Stimulated activated CD4-positive, alpha-beta T cell treated with anti-CD3 and anti-CD28 coated beads, Interleukin-2, amount 100 ng/mL, for 48 hours (primary cell): ENCODE measurements at regions not wholly inside any gene's neighbourhood (a gene's known extent, or its start where the extent isn't known, plus 50 kb on each side); places are given as distances from the start of the nearest gene placed in this dataset.
"Not testable (repeated sequence)": the region's sequence is repeated elsewhere in the genome, so short reads cannot be mapped to it uniquely, and the experiment has no call there.

Source experiments
- DNase-seq, 2 donors: peaks; one replicate each; pipeline ENCODE4 v3.0.0-alpha.2; 2020

DNA sequence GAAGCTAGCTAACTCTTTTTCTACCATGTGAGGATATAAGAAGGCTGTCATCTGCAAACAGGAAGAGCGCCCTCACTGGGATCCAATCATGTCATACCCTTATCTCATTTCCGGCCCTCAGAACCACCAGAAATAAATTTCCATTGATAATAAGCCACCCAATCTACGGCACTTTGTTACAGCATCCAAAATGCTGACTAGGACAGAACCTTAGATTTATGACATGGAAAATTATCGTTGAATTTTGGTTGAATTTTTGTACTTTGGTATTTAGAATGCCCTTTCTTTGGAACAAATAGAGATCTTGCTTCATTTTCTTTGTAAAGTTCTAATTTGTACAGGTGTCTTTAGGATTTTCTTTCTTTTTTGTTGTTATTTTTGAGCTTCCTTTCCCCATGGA, 53.3 kb upstream of the CYLC2 start:
- no peak for DNase-seq

DNA sequence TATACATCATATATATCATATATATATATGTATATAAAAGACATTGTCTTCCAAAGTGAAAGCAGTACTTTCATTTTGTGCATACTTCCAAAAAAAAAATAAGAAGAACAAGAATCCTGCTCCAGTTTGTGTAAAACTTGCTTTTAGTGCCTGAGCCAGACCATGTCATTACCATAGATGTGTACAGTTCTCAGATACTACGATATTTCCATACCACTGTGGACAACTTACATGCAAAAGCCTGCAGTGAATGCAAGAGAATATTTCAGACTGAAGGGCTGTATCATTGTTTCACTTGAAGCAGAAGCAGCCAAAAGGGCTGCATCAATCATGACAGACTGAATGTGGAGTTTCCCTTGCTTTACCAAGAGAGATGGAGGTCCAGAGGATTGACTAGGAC, 72.6 kb upstream of the CYLC2 start:
- no peak for DNase-seq

GRCh38 chr9:102911185-102911584, 83.9 kb upstream of the CYLC2 start:
- no peak for DNase-seq

- not testable (repeated sequence) for DNase-seq
Observed at GRCh38 chr9:102905795-102906194, 89.3 kb upstream of the CYLC2 start.

GRCh38 chr9:102892025-102892424, 103.1 kb upstream of the CYLC2 start:
- no peak for DNase-seq

- not testable (repeated sequence) for DNase-seq
Observed at GRCh38 chr9:102888747-102889146, 106.4 kb upstream of the CYLC2 start.

- no peak for DNase-seq
Observed at GRCh38 chr9:102875687-102876086, 119.4 kb upstream of the CYLC2 start.

DNA sequence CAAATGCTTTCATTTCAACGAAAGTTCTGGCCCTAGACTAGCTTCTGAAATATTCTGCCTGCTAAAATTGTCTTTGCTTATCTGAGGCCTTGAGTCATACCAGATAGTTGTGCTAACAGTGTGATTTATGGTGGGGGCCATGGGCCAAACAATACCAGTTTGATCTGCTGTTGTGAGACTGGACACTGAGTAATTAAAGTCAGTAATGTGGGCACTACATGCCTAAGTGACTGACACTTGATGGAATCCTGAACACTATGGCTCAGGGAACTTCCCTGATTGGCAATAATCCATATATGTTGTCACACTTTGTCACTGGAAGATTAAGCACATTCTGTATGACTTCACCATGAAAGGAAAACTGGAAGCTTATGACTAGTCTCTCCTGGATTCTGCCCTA, 127.6 kb upstream of the CYLC2 start:
- no peak for DNase-seq

GRCh38 chr9:102862478-102862877, 132.7 kb upstream of the CYLC2 start:
- no peak for DNase-seq

GRCh38 chr9:102855641-102856040, 139.5 kb upstream of the CYLC2 start:
- no peak for DNase-seq

DNA sequence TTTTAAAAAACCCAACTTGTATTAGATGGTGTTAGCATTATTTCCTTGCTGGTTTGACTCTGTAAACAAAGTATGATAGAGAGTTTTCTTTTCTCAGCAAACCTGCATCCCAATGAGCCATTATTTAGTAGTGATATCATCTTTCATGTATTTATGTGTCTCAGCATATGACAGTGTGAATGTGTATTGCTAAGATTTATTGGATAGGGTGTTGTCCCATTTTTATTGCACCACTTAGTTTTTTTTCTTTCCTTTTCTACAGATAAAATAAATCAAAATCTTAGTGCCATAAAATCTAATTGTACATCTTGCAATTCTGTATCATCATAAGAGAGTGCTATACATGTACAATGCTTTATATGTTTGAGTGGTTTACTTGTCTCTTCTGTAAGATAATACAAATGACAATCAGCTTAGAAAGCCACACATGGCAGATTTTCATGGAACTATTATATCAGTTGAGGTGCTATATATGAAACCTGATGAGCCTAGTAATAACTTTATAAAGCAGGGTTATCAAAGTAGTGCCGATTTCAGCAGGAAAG, 149.2 kb upstream of the CYLC2 start:
- DNase-seq, result no peak

DNA sequence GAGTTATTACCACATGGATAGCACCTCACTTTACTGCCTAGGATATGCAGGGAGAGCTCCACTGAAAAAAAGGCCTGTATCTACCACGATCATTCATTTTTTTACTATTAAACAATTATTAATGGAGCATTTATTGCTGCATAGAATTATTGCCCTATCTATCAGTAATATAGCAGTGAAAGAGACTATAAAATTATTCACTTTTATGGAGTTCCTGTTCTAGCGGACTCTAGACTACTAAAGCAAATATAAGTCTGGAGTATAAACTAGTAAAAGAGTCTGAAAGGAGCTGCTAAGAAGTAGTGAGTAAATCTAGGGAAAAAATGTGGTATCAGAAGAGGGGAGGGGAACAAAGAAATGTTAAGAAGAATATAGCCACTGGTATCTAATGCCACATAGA, 150.4 kb upstream of the CYLC2 start:
- no peak for DNase-seq

- no peak for DNase-seq
Observed at GRCh38 chr9:102842423-102842822, 152.7 kb upstream of the CYLC2 start.

DNA sequence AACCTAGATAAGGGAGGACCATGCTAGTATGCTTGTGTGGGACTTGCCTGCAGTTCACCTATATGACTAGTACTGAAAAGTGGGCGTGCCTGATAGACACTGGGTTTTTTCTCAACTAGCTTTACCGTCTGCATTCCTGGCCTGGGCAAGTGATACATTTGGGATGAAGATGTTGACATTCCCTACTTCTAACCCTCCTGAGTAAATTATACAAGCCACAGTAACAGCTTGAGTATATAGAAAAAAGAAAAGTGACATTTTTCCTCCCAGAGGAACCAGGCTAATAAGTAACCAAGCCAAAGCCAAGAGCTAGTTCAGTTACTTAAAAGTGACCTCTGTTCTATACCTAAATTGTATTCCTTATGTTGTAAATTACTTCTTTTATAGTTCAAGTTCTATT, 153.8 kb upstream of the CYLC2 start:
- DNase-seq, result no peak

DNA sequence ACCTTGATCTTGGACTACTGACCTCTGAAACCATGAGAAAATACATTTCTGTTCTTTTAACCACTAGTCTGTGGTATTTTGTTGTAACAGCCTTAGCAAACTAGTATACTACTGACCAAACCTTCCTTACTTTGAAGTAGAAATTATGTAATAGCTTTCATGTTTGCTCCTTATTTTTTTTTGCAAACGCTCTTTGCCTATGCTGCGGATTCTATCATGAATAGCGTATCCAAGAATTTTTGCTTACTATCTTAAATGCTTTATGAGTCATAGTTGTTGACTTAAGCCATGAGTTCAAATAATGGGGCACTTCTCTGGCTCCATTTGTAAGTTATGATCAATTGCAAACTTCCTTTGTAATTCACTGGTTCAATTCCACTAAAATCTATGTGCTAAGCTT, 154.8 kb upstream of the CYLC2 start:
- no peak for DNase-seq

DNA sequence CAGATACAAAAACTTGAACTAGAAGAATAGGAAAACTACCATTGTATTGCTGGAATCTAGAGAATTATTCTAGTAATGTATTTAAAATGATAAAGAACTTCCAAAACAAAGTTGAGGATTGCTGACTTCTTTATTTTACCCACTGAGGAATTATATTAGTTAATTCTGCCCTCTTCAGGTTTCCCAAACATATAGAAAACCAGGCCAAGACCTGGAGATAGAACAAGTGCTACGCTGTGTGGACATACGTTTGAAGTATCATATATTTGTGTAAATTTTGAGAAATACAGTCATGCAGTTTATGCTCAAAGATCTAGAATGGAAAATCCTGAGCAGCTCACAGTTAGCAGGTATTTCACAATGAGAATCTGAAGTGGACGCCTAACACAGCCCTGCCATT, 162.3 kb upstream of the CYLC2 start:
- DNase-seq, result no peak

GRCh38 chr9:102796244-102796643, 198.9 kb upstream of the CYLC2 start:
- DNase-seq, result no peak

DNA sequence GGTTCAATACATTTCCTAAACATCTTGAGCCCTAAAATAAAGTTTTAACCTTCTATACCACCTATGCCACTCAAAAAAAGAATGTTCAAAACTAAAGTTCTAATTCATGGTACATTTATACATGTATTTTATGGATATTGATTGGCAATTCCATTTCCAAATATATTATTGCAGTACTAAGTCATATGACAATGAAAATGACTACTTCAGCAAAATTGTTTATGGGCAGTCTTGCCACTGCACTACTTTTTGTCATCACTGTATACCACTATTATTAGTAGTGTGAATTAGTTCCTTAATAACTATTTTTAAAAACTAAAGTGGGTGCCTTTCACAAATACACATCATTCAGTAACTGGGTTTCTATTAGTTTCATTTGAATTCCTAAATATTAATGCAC, 199.6 kb upstream of the CYLC2 start:
- DNase-seq, result no peak

- no peak for DNase-seq
Observed at GRCh38 chr9:102779356-102779755, 215.8 kb upstream of the CYLC2 start.

GRCh38 chr9:102778746-102779145, 216.4 kb upstream of the CYLC2 start:
- no peak for DNase-seq

DNA sequence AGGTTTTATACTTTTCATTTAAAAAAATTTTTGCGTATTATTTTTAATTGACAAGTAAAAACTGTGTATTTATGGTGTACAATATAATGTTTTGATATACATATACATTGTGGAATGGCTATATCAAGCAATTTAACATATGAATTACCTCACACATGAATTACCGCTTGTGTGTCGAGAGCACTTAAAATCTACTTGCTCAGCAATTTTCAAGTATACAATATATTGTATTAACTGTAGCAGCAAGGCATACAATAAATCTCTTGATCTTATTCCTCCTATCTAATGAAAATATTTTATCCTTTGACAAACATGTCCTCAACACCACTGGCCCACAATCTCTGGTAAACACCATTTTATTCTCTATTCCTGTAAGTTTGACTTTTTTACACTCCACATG, 224.4 kb upstream of the CYLC2 start:
- DNase-seq, result no peak

- no peak for DNase-seq
Observed at GRCh38 chr9:102769307-102769706, 225.8 kb upstream of the CYLC2 start.

- DNase-seq, result no peak
Observed at GRCh38 chr9:102768002-102768401, 227.1 kb upstream of the CYLC2 start.

GRCh38 chr9:102767076-102767475, 228.1 kb upstream of the CYLC2 start:
- DNase-seq, result no peak

DNA sequence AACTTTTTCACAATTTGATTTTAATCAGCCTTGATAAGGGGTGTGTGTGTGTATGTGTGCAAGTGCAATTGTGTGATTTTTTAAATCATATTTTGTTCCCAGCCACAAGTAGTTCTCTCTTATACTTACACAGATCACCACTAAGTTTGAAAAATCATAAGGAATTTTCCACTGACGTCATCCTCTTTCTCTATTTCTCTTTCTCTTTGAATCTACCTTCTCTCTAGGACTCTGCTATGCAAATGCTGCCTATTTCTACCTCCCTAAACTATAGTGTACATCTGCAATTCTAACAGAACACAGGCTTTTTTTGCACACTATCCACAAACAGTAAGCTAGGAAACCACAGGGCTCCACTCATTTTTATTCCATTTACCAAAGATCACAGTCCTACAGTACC, 254.6 kb upstream of the CYLC2 start:
- no peak for DNase-seq

DNA sequence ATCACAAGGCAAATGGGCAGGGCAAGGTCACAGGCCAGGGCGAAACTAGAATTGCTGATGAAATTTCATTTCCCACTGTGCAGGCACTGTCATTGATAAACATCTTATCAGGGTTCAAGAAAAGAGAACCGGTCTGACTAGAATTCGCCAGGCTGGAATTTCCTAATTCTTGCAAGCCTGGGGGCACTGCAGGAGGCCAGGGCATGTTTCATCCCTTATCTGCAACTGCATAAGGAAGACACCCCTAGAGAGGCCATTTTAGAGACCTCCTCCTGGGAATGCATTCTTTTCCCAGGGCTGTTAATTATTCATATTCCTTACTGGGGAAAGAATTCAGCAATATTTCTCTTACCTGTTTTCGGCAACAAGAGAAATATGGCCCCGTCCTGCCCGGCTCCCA, 266.2 kb upstream of the CYLC2 start:
- no peak for DNase-seq
